ENCODE measurements at regions not wholly inside any gene's neighbourhood (a gene's known extent, or its start where the extent isn't known, plus 50 kb on each side); places are given as distances from the start of the nearest gene placed in this dataset.

- H3K36me3 Mint-ChIP-seq = no peaks in the 10 kb centered on the region
- peaks cover 43% of the 10 kb centered on the region for H3K4me1 Mint-ChIP-seq
- DNase-seq (ENCODE audit: low spot score) (no peak), ATAC-seq (no peak)
- no peaks in the 10 kb centered on the region for H3K9me3 Mint-ChIP-seq
- TF ChIP-seq MYBL2 (CRISPR knock-in tag; IDR thresholded peaks at IDR 0.05) (no peak), TCF7 (CRISPR knock-in tag; IDR thresholded peaks at IDR 0.05; ENCODE audit: low read depth) (no peak), ATF3 (CRISPR knock-in tag; conservative IDR thresholded peaks at IDR 0.05) (no peak), CREB1 (CRISPR knock-in tag; IDR thresholded peaks at IDR 0.05) (no peak), E2F4 (CRISPR knock-in tag; IDR thresholded peaks at IDR 0.05; ENCODE audit: borderline replicate concordance, low read depth) (no peak), TEAD4 (CRISPR knock-in tag; IDR thresholded peaks at IDR 0.05) (no peak), ATF6 (CRISPR knock-in tag; IDR thresholded peaks at IDR 0.05) (no peak), SP1 (CRISPR knock-in tag; conservative IDR thresholded peaks at IDR 0.05) (no peak), ZNF425 (CRISPR knock-in tag; conservative IDR thresholded peaks at IDR 0.05) (no peak), TEAD1 (CRISPR knock-in tag; IDR thresholded peaks at IDR 0.05) (no peak), IRF2 (CRISPR knock-in tag; IDR thresholded peaks at IDR 0.05; ENCODE audit: borderline replicate concordance, low read depth) (no peak), SOX15 (CRISPR knock-in tag; IDR thresholded peaks at IDR 0.05) (no peak), CREM (CRISPR knock-in tag; IDR thresholded peaks at IDR 0.05) (no peak), ESRRA (CRISPR knock-in tag; IDR thresholded peaks at IDR 0.05; ENCODE audit: borderline replicate concordance) (no peak), CBFB (CRISPR knock-in tag; IDR thresholded peaks at IDR 0.05; ENCODE audit: low read depth) (no peak), GTF2I (CRISPR knock-in tag; conservative IDR thresholded peaks at IDR 0.05) (no peak), ZNF671 (CRISPR knock-in tag; IDR thresholded peaks at IDR 0.05) (no peak), CTCF (IDR thresholded peaks at IDR 0.05) (no peak)
- H3K4me3 Mint-ChIP-seq = no peak overlapping the region
- CTCF ChIA-PET = interaction anchor here (1.4 to 1.7 kb wide), 2 partner anchors 39 to 136 kb away, joined by 3 to 5 read pairs; no protein-coding TSS in a partner anchor
- H3K27ac Mint-ChIP-seq = 0 out of 2 replicates have a peak overlapping the region, but pooled peaks have one; percentile 19
- H3K27me3 Mint-ChIP-seq (ENCODE audit: low read depth) = peaks cover 9% of the 10 kb centered on the region
- POLR2A ChIA-PET = no interaction called here
These were observed 88.3 kb downstream of the KLF15 start for GRCh38 chr3:126268866-126269265.

GRCh38 chr3:126267976-126268615 lies 87.7 kb upstream of the ALDH1L1 start:
- CTCF ChIA-PET = interaction anchor here (0.8 to 3.3 kb wide), 7 partner anchors 19 to 165 kb away, joined by 3 to 14 read pairs (median 5); no protein-coding TSS in a partner anchor
- POLR2A ChIA-PET = interaction anchor here (0.6 to 2.4 kb wide), 3 partner anchors 19 to 515 kb away, joined by 3 to 9 read pairs (median 4); partner anchors contain the start of gene KLF15
- DNase-seq (ENCODE audit: low spot score) (no peak), ATAC-seq (no peak)
- Mint-ChIP-seq H3K4me3 (peak overlapping the region; percentile 72), H3K27me3 (ENCODE audit: low read depth) (peaks cover 7% of the 10 kb centered on the region), H3K27ac (peak overlapping the region; percentile 85), H3K4me1 (peaks cover 43% of the 10 kb centered on the region), H3K9me3 (peaks cover under 1% of the 10 kb centered on the region; the same call in 1 of the 2 replicates), H3K36me3 (no peaks in the 10 kb centered on the region)
- TF ChIP-seq ESRRA (CRISPR knock-in tag; IDR thresholded peaks at IDR 0.05; ENCODE audit: borderline replicate concordance) = no peak
- TF ChIP-seq CBFB (CRISPR knock-in tag; IDR thresholded peaks at IDR 0.05; ENCODE audit: low read depth) = no peak
- TF ChIP-seq MLX (CRISPR knock-in tag; IDR thresholded peaks at IDR 0.05) = no peak
- no peak for TF ChIP-seq PRRX2 (CRISPR knock-in tag; IDR thresholded peaks at IDR 0.05)
- TF ChIP-seq CDX4 (CRISPR knock-in tag; IDR thresholded peaks at IDR 0.05; ENCODE audit: borderline replicate concordance) = no peak
- TF ChIP-seq ELF4 (CRISPR knock-in tag; IDR thresholded peaks at IDR 0.05; ENCODE audit: low read depth) = no peak
- no peak for TF ChIP-seq ZNF281 (CRISPR knock-in tag; IDR thresholded peaks at IDR 0.05)
